Astrocyte (in vitro differentiated cells and primary cell): ENCODE measurements at regions not wholly inside any gene's neighbourhood (a gene's known extent, or its start where the extent isn't known, plus 50 kb on each side); places are given as distances from the start of the nearest gene placed in this dataset.

Source experiments
- DNase-seq: peaks from one replicate; pipeline ENCODE4 v3.0.0-alpha.2; 2010; ENCODE audit warnings: low read depth
- FAIRE-seq: peaks from 2 replicates; lab custom pipeline; 2011; peaks lifted over from hg19 to GRCh38; lab: Jason Lieb, UNC
- H2AFZ ChIP-seq: 2 replicates; pipeline ENCODE4 v1.6.0; 2012; ENCODE audit warnings: low read depth, low read length, inconsistent platforms
- H3K27ac ChIP-seq: 2 replicates; pipeline ENCODE4 v1.5.1; 2011; ENCODE audit warnings: low read depth, low read length, inconsistent platforms
- H3K27me3 ChIP-seq: 2 replicates; pipeline ENCODE4 v1.6.0; 2011; ENCODE audit warnings: low read length, inconsistent platforms; ENCODE audit not compliant: insufficient read depth
- H3K36me3 ChIP-seq: 2 replicates; pipeline ENCODE4 v1.5.1; 2011; ENCODE audit warnings: low read length, inconsistent platforms; ENCODE audit not compliant: insufficient read depth
- H3K4me1 ChIP-seq: 2 replicates; pipeline ENCODE4 v1.5.1; 2011; ENCODE audit warnings: low read length, inconsistent platforms; ENCODE audit not compliant: insufficient read depth
- H3K4me2 ChIP-seq: 2 replicates; pipeline ENCODE4 v1.6.0; 2012; ENCODE audit warnings: low read length, inconsistent platforms
- H3K4me3 ChIP-seq: 2 replicates; pipeline ENCODE4 v1.5.1; 2011; ENCODE audit warnings: low read depth, mild to moderate bottlenecking, low read length, inconsistent platforms; ENCODE audit not compliant: insufficient read depth
- H3K79me2 ChIP-seq: 2 replicates; pipeline ENCODE4 v1.6.0; 2012; ENCODE audit warnings: mild to moderate bottlenecking, low read length, inconsistent platforms; ENCODE audit not compliant: insufficient read depth
- H3K9ac ChIP-seq: 2 replicates; pipeline ENCODE4 v1.6.0; 2012; ENCODE audit warnings: mild to moderate bottlenecking, low read length, inconsistent platforms
- H3K9me3 ChIP-seq: 2 replicates; pipeline ENCODE4 v1.5.1; 2012; ENCODE audit warnings: low read depth, mild to moderate bottlenecking, low read length, inconsistent platforms; ENCODE audit not compliant: insufficient read depth
- H4K20me1 ChIP-seq: 2 replicates; pipeline ENCODE4 v1.6.0; 2012; ENCODE audit warnings: low read length, inconsistent platforms; ENCODE audit not compliant: insufficient read depth
- H3K27ac Mint-ChIP-seq: one replicate; pipeline ENCODE4 v1.8.0; 2021; ENCODE audit warnings: mild to moderate bottlenecking, mixed read lengths; ENCODE audit not compliant: unreplicated experiment
- H3K27me3 Mint-ChIP-seq: one replicate; pipeline ENCODE4 v1.8.0; 2021; ENCODE audit warnings: low read depth, mixed read lengths; ENCODE audit not compliant: unreplicated experiment
- H3K36me3 Mint-ChIP-seq: one replicate; pipeline ENCODE4 v1.8.0; 2021; ENCODE audit warnings: low read depth, mixed read lengths; ENCODE audit not compliant: unreplicated experiment
- H3K4me1 Mint-ChIP-seq: one replicate; pipeline ENCODE4 v1.8.0; 2021; ENCODE audit warnings: low read depth, mixed read lengths; ENCODE audit not compliant: unreplicated experiment
- H3K4me3 Mint-ChIP-seq: one replicate; pipeline ENCODE4 v1.8.0; 2021; ENCODE audit warnings: mild to moderate bottlenecking, moderate library complexity, mixed read lengths; ENCODE audit not compliant: unreplicated experiment
- H3K9me3 Mint-ChIP-seq: one replicate; pipeline ENCODE4 v1.8.0; 2021; ENCODE audit warnings: mild to moderate bottlenecking, mixed read lengths; ENCODE audit not compliant: unreplicated experiment
- EZH2 ChIP-seq: IDR thresholded peaks from 2 replicates; pipeline ENCODE4 v1.6.1; 2012; ENCODE audit warnings: mild to moderate bottlenecking, low read length, inconsistent platforms; ENCODE audit not compliant: insufficient read depth
- TF ChIP-seq, protein P1 (sequence below): IDR thresholded peaks from 2 replicates; pipeline ENCODE4 v1.5.1; 2011; ENCODE audit warnings: low read depth, mild to moderate bottlenecking, inconsistent platforms, low read length, moderate library complexity; ENCODE audit not compliant: insufficient read depth

GRCh38 chrX:127390316-127390715 lies 570.8 kb downstream of the PRR32 start:
- DNase-seq: no peak
- peaks cover 2% of the 10 kb centered on the region for H3K9me3 Mint-ChIP-seq
- Histone ChIP-seq H3K4me2 (no peak overlapping the region), H3K27ac (no peak overlapping the region), H3K36me3 (no peaks in the 10 kb centered on the region), H3K79me2 (no peaks in the 10 kb centered on the region), H3K4me1 (no peaks in the 10 kb centered on the region), H2AFZ (no peak overlapping the region), H3K4me3 (no peak overlapping the region), H3K27me3 (no peaks in the 10 kb centered on the region), H3K9me3 (no peaks in the 10 kb centered on the region), H3K9ac (no peak overlapping the region), H4K20me1 (no peaks in the 10 kb centered on the region)
- TF ChIP-seq, protein P1, sequence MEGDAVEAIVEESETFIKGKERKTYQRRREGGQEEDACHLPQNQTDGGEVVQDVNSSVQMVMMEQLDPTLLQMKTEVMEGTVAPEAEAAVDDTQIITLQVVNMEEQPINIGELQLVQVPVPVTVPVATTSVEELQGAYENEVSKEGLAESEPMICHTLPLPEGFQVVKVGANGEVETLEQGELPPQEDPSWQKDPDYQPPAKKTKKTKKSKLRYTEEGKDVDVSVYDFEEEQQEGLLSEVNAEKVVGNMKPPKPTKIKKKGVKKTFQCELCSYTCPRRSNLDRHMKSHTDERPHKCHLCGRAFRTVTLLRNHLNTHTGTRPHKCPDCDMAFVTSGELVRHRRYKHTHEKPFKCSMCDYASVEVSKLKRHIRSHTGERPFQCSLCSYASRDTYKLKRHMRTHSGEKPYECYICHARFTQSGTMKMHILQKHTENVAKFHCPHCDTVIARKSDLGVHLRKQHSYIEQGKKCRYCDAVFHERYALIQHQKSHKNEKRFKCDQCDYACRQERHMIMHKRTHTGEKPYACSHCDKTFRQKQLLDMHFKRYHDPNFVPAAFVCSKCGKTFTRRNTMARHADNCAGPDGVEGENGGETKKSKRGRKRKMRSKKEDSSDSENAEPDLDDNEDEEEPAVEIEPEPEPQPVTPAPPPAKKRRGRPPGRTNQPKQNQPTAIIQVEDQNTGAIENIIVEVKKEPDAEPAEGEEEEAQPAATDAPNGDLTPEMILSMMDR: no peak
- no peak for TF ChIP-seq EZH2
- no peak overlapping the region for H3K27ac Mint-ChIP-seq
- no peaks in the 10 kb centered on the region for H3K27me3 Mint-ChIP-seq
- FAIRE-seq: no peak
- no peaks in the 10 kb centered on the region for H3K36me3 Mint-ChIP-seq
- no peaks in the 10 kb centered on the region for H3K4me1 Mint-ChIP-seq
- no peak overlapping the region for H3K4me3 Mint-ChIP-seq

DNA sequence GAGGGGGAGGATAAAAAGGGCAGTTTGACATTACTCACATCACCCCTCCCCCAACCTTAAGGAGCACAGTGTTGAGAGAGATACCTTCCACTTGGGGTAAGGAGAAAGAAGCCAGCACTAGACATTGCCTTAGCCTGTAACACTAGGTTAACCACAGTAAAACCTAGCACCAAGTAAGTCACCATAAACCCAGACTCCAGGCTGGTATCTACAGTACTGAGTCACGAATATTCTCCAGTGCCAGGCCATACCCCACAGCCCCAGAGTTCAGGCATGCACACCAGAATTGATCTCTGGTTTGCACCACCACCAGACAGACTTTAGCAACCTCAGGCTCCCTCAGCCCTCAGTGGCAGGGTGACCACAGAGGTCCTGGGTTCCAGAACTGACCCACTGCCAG lies 570.4 kb downstream of the PRR32 start:
- H3K4me1 ChIP-seq: no peaks in the 10 kb centered on the region
- H3K27me3 ChIP-seq: no peaks in the 10 kb centered on the region
- H3K9me3 Mint-ChIP-seq: no peaks in the 10 kb centered on the region
- H3K79me2 ChIP-seq: no peaks in the 10 kb centered on the region
- DNase-seq (no peak), FAIRE-seq (peak; percentile 9)
- H3K27ac ChIP-seq: no peak overlapping the region
- no peaks in the 10 kb centered on the region for H3K36me3 Mint-ChIP-seq
- no peak overlapping the region for H3K27ac Mint-ChIP-seq
- no peaks in the 10 kb centered on the region for H3K9me3 ChIP-seq
- H2AFZ ChIP-seq: no peak overlapping the region
- no peak overlapping the region for H3K4me3 ChIP-seq
- no peaks in the 10 kb centered on the region for H3K4me1 Mint-ChIP-seq
- no peak overlapping the region for H3K9ac ChIP-seq
- no peaks in the 10 kb centered on the region for H3K36me3 ChIP-seq
- no peaks in the 10 kb centered on the region for H3K27me3 Mint-ChIP-seq
- TF ChIP-seq EZH2: no peak
- TF ChIP-seq, protein P1: no peak
- H3K4me2 ChIP-seq: no peak overlapping the region
- no peak overlapping the region for H3K4me3 Mint-ChIP-seq
- no peaks in the 10 kb centered on the region for H4K20me1 ChIP-seq
